ENCODE measurements at regions not wholly inside any gene's neighbourhood (a gene's known extent, or its start where the extent isn't known, plus 50 kb on each side); places are given as distances from the start of the nearest gene placed in this dataset.

DNA sequence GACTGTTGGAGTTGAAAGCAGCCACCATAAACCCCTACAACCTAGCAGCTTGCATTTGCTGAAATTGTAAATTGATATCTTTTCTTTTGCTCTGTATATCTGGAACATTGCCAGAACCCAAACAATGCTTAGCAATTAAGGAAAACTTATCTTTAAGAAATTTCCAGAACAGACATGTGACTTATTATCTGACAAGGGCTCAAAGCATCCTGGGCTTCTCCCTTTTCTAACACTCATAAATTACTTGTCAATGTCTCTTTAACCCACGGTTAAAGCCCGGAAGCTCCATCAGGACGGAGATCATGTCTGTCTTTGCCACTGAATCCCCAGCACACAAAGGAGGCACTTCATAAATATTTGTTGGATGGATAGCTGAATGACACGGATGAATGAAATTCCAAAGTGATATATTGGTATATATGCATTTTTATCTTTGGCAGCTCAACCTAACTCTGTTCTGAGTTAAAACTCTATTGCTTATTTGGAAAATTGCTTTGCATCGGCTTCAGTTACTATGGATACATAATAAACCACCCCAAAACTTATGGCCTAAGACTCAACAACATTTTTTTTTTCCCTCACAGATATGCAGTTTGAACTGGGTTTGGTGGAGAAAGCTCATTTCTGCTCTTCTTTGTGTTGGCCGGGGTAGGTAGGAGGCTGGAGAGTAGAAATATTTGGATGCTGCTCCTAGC is 103.1 kb upstream of the CLINT1 start:
- no peaks in the 10 kb centered on the region for H3K4me1 ChIP-seq (ENCODE audit: control insufficient read depth, insufficient read depth, low read length)
- no peaks in the 10 kb centered on the region for H3K9me3 ChIP-seq (ENCODE audit: control insufficient read depth, low read length)
- TF ChIP-seq, protein P1, sequence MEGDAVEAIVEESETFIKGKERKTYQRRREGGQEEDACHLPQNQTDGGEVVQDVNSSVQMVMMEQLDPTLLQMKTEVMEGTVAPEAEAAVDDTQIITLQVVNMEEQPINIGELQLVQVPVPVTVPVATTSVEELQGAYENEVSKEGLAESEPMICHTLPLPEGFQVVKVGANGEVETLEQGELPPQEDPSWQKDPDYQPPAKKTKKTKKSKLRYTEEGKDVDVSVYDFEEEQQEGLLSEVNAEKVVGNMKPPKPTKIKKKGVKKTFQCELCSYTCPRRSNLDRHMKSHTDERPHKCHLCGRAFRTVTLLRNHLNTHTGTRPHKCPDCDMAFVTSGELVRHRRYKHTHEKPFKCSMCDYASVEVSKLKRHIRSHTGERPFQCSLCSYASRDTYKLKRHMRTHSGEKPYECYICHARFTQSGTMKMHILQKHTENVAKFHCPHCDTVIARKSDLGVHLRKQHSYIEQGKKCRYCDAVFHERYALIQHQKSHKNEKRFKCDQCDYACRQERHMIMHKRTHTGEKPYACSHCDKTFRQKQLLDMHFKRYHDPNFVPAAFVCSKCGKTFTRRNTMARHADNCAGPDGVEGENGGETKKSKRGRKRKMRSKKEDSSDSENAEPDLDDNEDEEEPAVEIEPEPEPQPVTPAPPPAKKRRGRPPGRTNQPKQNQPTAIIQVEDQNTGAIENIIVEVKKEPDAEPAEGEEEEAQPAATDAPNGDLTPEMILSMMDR (conservative IDR thresholded peaks at IDR 0.05), result no peak
- H3K27ac ChIP-seq (ENCODE audit: low read depth, low read length), result no peak overlapping the region
- peak; percentile 34 for DNase-seq
- H3K9ac ChIP-seq (ENCODE audit: extremely low read depth, low read length, poor library complexity, severe bottlenecking), result no peak overlapping the region
- 90 to 93% methylated on average over 3 to 6 of the region's 6 CpGs for WGBS, 2 experiments (ENCODE audit: insufficient coverage in 1 of 2, insufficient read length in 1 of 2)
- H3K27me3 ChIP-seq (ENCODE audit: control insufficient read depth, insufficient read depth, low read length, poor library complexity, severe bottlenecking), result no peaks in the 10 kb centered on the region
- Mint-ChIP-seq H3K4me3 (no peak overlapping the region), H3K27ac (no peak overlapping the region), H3K9me3 (peaks cover 2% of the 10 kb centered on the region), H3K4me1 (peaks cover 8% of the 10 kb centered on the region), H3K27me3 (ENCODE audit: insufficient read depth) (no peaks in the 10 kb centered on the region), H3K36me3 (ENCODE audit: low read depth) (no peaks in the 10 kb centered on the region)
- H3K4me3 ChIP-seq (ENCODE audit: low read length), result no peak overlapping the region
- no peaks in the 10 kb centered on the region for H3K36me3 ChIP-seq (ENCODE audit: control insufficient read depth, insufficient read depth, low read length)

DNA sequence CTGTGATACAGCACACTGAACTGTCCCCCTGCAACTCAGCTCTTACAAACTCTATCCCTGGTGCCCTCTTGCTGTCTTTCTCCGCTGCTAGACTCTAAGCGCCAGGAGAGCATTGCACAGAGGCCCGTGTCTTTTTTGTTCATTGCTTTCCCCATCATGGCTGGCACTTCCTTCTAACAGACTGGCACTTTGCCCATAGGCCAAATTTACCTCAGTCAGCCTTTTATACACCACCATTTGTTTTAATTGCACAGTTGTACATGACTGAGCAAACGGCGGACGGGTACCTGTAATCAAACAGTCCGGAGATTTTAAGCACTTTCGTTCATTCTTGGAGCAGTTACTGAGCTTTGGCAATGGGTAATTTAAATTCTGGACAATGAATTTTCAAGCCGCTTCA is 102.2 kb upstream of the CLINT1 start:
- H3K27ac ChIP-seq (ENCODE audit: low read depth, low read length), result no peak overlapping the region
- Mint-ChIP-seq H3K4me3 (no peak overlapping the region), H3K27ac (no peak overlapping the region), H3K9me3 (peaks cover 2% of the 10 kb centered on the region), H3K36me3 (ENCODE audit: low read depth) (no peaks in the 10 kb centered on the region), H3K27me3 (ENCODE audit: insufficient read depth) (no peaks in the 10 kb centered on the region), H3K4me1 (peaks cover 15% of the 10 kb centered on the region)
- no peaks in the 10 kb centered on the region for H3K9me3 ChIP-seq (ENCODE audit: control insufficient read depth, low read length)
- no peaks in the 10 kb centered on the region for H3K36me3 ChIP-seq (ENCODE audit: control insufficient read depth, insufficient read depth, low read length)
- WGBS, 2 experiments (ENCODE audit: insufficient coverage in 1 of 2, insufficient read length in 1 of 2), result 85 to 86% methylated on average over 7 to 9 of the region's 9 CpGs
- no peak for DNase-seq
- H3K9ac ChIP-seq (ENCODE audit: extremely low read depth, low read length, poor library complexity, severe bottlenecking), result no peak overlapping the region
- H3K27me3 ChIP-seq (ENCODE audit: control insufficient read depth, insufficient read depth, low read length, poor library complexity, severe bottlenecking), result no peaks in the 10 kb centered on the region
- no peaks in the 10 kb centered on the region for H3K4me1 ChIP-seq (ENCODE audit: control insufficient read depth, insufficient read depth, low read length)
- TF ChIP-seq, protein P1 (conservative IDR thresholded peaks at IDR 0.05), result no peak
- H3K4me3 ChIP-seq (ENCODE audit: low read length), result no peak overlapping the region

DNA sequence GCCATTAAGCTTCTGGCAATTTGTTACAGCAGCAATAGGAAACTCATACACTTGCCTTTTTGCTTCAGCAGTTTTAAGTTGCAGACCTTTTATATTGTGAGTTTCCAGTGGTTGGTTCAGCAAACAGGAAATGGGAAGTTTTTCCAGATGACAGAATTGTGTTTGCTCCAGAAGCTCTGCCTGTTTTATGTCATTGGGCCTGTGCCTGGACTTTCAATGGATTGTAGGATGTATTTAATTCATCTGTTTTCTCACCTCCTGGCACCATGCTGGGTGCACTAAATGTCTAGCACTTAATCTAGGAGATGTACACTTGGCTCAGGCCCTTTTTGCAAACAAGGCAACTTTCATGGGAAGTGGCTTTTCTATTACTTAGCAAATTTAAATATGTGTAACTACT is 100.4 kb upstream of the CLINT1 start:
- H3K9me3 ChIP-seq (ENCODE audit: control insufficient read depth, low read length), result no peaks in the 10 kb centered on the region
- TF ChIP-seq, protein P1 (conservative IDR thresholded peaks at IDR 0.05), result no peak

More for the DNA sequence above, 100.4 kb upstream of the CLINT1 start:
- H3K27ac Mint-ChIP-seq, result no peak overlapping the region
- Histone ChIP-seq H3K4me1 (ENCODE audit: control insufficient read depth, insufficient read depth, low read length) (no peaks in the 10 kb centered on the region), H3K27me3 (ENCODE audit: control insufficient read depth, insufficient read depth, low read length, poor library complexity, severe bottlenecking) (no peaks in the 10 kb centered on the region), H3K36me3 (ENCODE audit: control insufficient read depth, insufficient read depth, low read length) (no peaks in the 10 kb centered on the region), H3K27ac (ENCODE audit: low read depth, low read length) (no peak overlapping the region), H3K9ac (ENCODE audit: extremely low read depth, low read length, poor library complexity, severe bottlenecking) (no peak overlapping the region), H3K4me3 (ENCODE audit: low read length) (no peak overlapping the region)
- H3K27me3 Mint-ChIP-seq (ENCODE audit: insufficient read depth), result peaks cover 1% of the 10 kb centered on the region
- no peak overlapping the region for H3K4me3 Mint-ChIP-seq
- DNase-seq, result no peak
- peaks cover 8% of the 10 kb centered on the region for H3K4me1 Mint-ChIP-seq
- peaks cover 2% of the 10 kb centered on the region for H3K9me3 Mint-ChIP-seq
- no peaks in the 10 kb centered on the region for H3K36me3 Mint-ChIP-seq (ENCODE audit: low read depth)

Data from endodermal cell (in vitro differentiated cells).